Duodenal mucosa (tissue), 2 donors: ENCODE measurements at regions not wholly inside any gene's neighbourhood (a gene's known extent, or its start where the extent isn't known, plus 50 kb on each side); places are given as distances from the start of the nearest gene placed in this dataset.

Experiments used
- H3K27ac ChIP-seq: one replicate; pipeline ENCODE4 v1.7.0; 2013; ENCODE audit warnings: low read depth, low read length
- H3K27me3 ChIP-seq, 2 donors: one replicate each; pipeline ENCODE4 v1.7.0; 2013; ENCODE audit warnings: low read length in 2 of 2, control low read depth in 1 of 2; ENCODE audit not compliant: insufficient read depth in 2 of 2, control insufficient read depth in 1 of 2
- H3K36me3 ChIP-seq, 2 donors: one replicate each; pipeline ENCODE4 v1.7.0; 2013; ENCODE audit warnings: low read length in 2 of 2, control low read depth in 1 of 2; ENCODE audit not compliant: insufficient read depth in 2 of 2, control insufficient read depth in 1 of 2
- H3K4me1 ChIP-seq, 2 donors: one replicate each; pipeline ENCODE4 v1.7.0; 2013; ENCODE audit warnings: low read length in 2 of 2, control low read depth in 1 of 2; ENCODE audit not compliant: insufficient read depth in 2 of 2, control insufficient read depth in 1 of 2
- H3K4me3 ChIP-seq, 2 donors: one replicate each; pipeline ENCODE4 v1.7.0; 2013; ENCODE audit warnings: low read length in 2 of 2, low read depth in 1 of 2
- H3K9ac ChIP-seq, 2 donors: one replicate each; pipeline ENCODE4 v1.7.0; 2013; ENCODE audit warnings: low read length in 2 of 2, low read depth in 1 of 2
- H3K9me3 ChIP-seq, 2 donors: one replicate each; pipeline ENCODE4 v1.7.0; 2013; ENCODE audit warnings: low read length in 2 of 2, control low read depth in 1 of 2; ENCODE audit not compliant: control insufficient read depth in 1 of 2

DNA sequence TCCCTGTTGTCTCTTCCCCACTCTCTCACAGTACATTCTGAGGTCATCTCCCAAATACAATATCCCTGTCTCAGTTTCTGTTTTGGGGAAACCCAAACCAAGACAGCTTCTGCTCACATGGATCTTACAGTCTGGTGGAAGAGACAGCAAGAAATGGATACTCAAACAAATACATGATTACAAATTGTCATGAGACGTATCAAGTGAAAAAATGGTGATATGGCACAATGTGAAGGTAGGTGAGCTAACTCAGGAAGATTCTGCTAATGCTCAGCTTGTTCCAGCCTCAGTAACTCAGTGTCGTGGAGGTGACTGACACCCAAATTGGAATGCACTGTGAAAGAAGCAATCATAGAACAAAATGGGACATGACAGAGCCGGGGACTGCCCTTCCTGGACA is 68.3 kb downstream of the CHST1 start:
- H3K4me1 ChIP-seq, result no peaks in the 10 kb centered on the region
- H3K27me3 ChIP-seq, result no peaks in the 10 kb centered on the region
- no peak overlapping the region for H3K9ac ChIP-seq
- no peak overlapping the region for H3K4me3 ChIP-seq
- H3K36me3 ChIP-seq, result no peaks in the 10 kb centered on the region
- no peak overlapping the region for H3K27ac ChIP-seq
- H3K9me3 ChIP-seq, result no peaks in the 10 kb centered on the region

DNA sequence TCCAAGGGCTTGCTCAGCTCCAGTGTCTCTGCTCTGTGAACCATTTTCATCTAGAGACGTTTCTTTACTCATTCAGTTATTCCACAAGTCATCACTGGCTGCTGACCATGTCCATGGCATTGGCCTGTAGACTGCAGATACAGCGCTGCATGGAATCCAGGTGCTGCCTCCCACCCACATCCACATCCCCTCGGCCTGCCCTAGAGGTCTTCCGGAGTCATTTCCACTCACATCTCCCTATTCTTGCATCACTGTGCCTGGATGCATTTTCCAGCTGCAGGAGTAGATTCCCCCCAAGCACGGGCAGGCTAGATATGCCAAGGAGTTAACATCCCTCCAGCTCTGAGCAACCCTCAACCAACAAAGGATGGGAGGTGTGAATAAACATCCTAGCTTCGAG is 68.9 kb downstream of the CHST1 start:
- H3K27me3 ChIP-seq, result no peaks in the 10 kb centered on the region
- H3K4me3 ChIP-seq, result no peak overlapping the region
- no peaks in the 10 kb centered on the region for H3K9me3 ChIP-seq
- no peaks in the 10 kb centered on the region for H3K36me3 ChIP-seq
- no peak overlapping the region for H3K27ac ChIP-seq
- H3K9ac ChIP-seq, result no peak overlapping the region
- no peaks in the 10 kb centered on the region for H3K4me1 ChIP-seq

GRCh38 chr11:45593992-45594391 is 71.4 kb downstream of the CHST1 start:
- no peaks in the 10 kb centered on the region for H3K9me3 ChIP-seq
- no peaks in the 10 kb centered on the region for H3K4me1 ChIP-seq
- no peak overlapping the region for H3K27ac ChIP-seq
- no peaks in the 10 kb centered on the region for H3K27me3 ChIP-seq
- H3K36me3 ChIP-seq, result no peaks in the 10 kb centered on the region
- no peak overlapping the region for H3K9ac ChIP-seq
- H3K4me3 ChIP-seq, result no peak overlapping the region

DNA sequence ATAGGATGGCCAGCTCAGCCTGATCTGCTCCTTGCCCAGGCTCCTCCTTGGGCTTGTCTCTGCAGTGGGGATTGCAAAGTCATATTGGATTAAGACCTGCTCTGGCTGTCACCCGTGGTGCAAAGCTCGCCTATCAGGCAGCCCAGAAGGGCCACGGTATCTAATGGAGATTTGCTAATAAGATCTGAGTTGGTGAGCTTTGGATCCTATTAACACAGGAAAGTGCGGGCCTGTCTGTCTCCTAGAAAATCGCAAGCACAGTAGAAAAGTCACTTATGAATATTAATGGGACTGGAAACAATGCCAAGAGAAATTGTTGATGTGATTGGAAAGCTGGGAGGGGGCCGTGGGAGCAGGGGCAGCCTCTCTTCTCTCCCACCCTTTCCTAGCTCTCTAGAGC is 72.8 kb downstream of the CHST1 start:
- Histone ChIP-seq H3K4me1 (no peaks in the 10 kb centered on the region), H3K27me3 (no peaks in the 10 kb centered on the region), H3K9me3 (no peaks in the 10 kb centered on the region), H3K4me3 (no peak overlapping the region), H3K36me3 (no peaks in the 10 kb centered on the region), H3K27ac (no peak overlapping the region), H3K9ac (no peak overlapping the region)

- Histone ChIP-seq H3K4me3 (no peak overlapping the region), H3K9me3 (no peaks in the 10 kb centered on the region), H3K27ac (no peak overlapping the region), H3K36me3 (no peaks in the 10 kb centered on the region), H3K27me3 (no peaks in the 10 kb centered on the region), H3K9ac (no peak overlapping the region), H3K4me1 (no peaks in the 10 kb centered on the region)
These were observed 74.7 kb downstream of the CHST1 start for GRCh38 chr11:45590743-45591142.

GRCh38 chr11:45585205-45585604 is 80.2 kb downstream of the CHST1 start:
- Histone ChIP-seq H3K4me3 (no peak overlapping the region), H3K9ac (no peak overlapping the region), H3K27ac (no peak overlapping the region), H3K4me1 (no peaks in the 10 kb centered on the region), H3K27me3 (peaks cover 0 to 4% of the 10 kb centered on the region in 2 donors), H3K36me3 (no peaks in the 10 kb centered on the region), H3K9me3 (no peaks in the 10 kb centered on the region)

DNA sequence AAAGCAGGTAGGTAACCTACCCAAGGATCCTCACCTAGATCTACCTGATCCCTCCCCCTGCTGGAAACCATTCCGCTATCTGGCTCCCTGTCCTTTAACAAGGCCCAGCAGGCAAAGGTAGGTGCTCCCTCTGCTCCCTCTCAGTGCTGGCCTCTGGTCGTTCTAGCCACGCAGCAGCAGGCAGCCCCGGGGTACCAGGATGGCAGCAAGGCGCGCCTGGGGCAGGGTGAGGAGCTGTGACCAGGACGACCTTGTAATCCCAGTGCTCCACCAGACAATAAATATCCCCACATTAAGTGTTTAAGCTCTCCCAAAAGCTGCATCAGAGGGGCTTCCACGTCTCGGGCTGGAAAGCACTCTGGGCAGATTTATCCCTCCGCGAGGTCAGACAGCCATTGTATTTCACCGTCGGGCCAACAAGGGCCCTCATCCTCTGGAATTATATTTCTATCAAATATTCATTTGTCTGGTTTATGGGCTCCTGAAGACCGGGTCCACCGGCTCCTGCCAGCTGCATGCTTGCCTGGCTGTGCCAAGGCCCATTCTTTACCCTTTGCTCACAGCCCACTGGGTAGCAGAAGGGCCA is 81.3 kb downstream of the CHST1 start:
- Histone ChIP-seq H3K27ac (no peak overlapping the region), H3K4me3 (no peak overlapping the region), H3K4me1 (no peaks in the 10 kb centered on the region), H3K9me3 (no peaks in the 10 kb centered on the region), H3K27me3 (peaks cover 0 to 4% of the 10 kb centered on the region in 2 donors), H3K36me3 (no peaks in the 10 kb centered on the region), H3K9ac (no peak overlapping the region)

DNA sequence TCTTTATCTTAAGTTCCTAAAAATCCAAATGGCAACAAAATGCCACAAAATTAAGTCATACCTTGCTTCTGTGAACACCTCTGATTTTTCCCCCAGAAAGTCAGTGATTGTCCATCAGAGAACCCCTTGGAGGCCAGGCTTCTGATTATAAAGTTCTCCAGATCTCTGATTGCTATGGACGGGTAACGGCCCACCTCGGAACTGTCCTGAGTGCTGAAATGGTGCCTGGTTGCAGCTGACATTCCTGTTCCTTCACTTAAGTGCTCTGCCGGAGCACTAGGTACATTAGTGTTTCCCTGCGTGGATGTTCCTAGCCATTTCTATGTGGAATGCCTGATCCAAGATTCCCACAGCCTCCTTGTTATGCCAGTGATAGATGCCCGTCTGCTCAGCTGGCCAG is 85.0 kb downstream of the CHST1 start:
- Histone ChIP-seq H3K36me3 (no peaks in the 10 kb centered on the region), H3K9me3 (no peaks in the 10 kb centered on the region), H3K9ac (no peak overlapping the region), H3K4me1 (no peaks in the 10 kb centered on the region), H3K27ac (no peak overlapping the region), H3K4me3 (no peak overlapping the region), H3K27me3 (peaks cover 0 to 10% of the 10 kb centered on the region in 2 donors)

- Histone ChIP-seq H3K4me3 (no peak overlapping the region), H3K9ac (no peak overlapping the region)
These were observed 87.1 kb downstream of the CHST1 start for GRCh38 chr11:45578316-45578715.

GRCh38 chr11:45577752-45578151 is 87.7 kb downstream of the CHST1 start:
- no peak overlapping the region for H3K27ac ChIP-seq
- H3K4me1 ChIP-seq, result no peaks in the 10 kb centered on the region
- no peaks in the 10 kb centered on the region for H3K9me3 ChIP-seq
- no peak overlapping the region for H3K9ac ChIP-seq
- H3K36me3 ChIP-seq, result no peaks in the 10 kb centered on the region
- H3K27me3 ChIP-seq, result peaks cover 0 to 14% of the 10 kb centered on the region in 2 donors
- no peak overlapping the region for H3K4me3 ChIP-seq

More at GRCh38 chr11:45578316-45578715, 87.1 kb downstream of the CHST1 start:
- Histone ChIP-seq H3K4me1 (no peaks in the 10 kb centered on the region), H3K36me3 (no peaks in the 10 kb centered on the region), H3K9me3 (no peaks in the 10 kb centered on the region), H3K27me3 (peaks cover 0 to 11% of the 10 kb centered on the region in 2 donors), H3K27ac (no peak overlapping the region)
